Common myeloid progenitor, CD34-positive (primary cell): ENCODE measurements at regions not wholly inside any gene's neighbourhood (a gene's known extent, or its start where the extent isn't known, plus 50 kb on each side); places are given as distances from the start of the nearest gene placed in this dataset.

Source experiments
- CTCF ChIA-PET: fragments of 350-600 bp; sonication (Branson Sonifier 250); formaldehyde crosslinking; loops from one replicate; lab custom pipeline; 2021; ENCODE audit warnings: antibody characterized with exemption; lab: Charles Lee
- POLR2A ChIA-PET: fragments of 350-600 bp; sonication (Branson Sonifier 250); formaldehyde crosslinking; loops from one replicate; lab custom pipeline; 2021; ENCODE audit warnings: antibody characterized with exemption; lab: Charles Lee
- DNase-seq, 3 donors: peaks; one replicate each; pipeline versions ENCODE4 v3.0.0 to v3.0.0-alpha.2; 2013
- H3K27ac ChIP-seq, 2 experiments: 1 replicate in 1 of 2; 2 replicates in 1 of 2; pipeline ENCODE4 v1.7.0; 2013; ENCODE audit warnings: inconsistent platforms in 2 of 2, low read length in 2 of 2, mild to moderate bottlenecking in 2 of 2, low read depth in 1 of 2, moderate library complexity in 1 of 2; ENCODE audit not compliant: severe bottlenecking in 2 of 2, insufficient read depth in 1 of 2, poor library complexity in 1 of 2
- H3K27me3 ChIP-seq, 5 experiments: replicated peaks in 2 of 5; 1 replicate in 3 of 5; 2 replicates in 2 of 5; pipeline versions ENCODE4 v1.6.1 to v1.7.0; 2013; ENCODE audit warnings: low read length in 4 of 5, mild to moderate bottlenecking in 2 of 5, moderate library complexity in 2 of 5, inconsistent platforms in 1 of 5; ENCODE audit not compliant: insufficient read depth in 5 of 5, control insufficient read depth in 4 of 5
- H3K36me3 ChIP-seq, 4 experiments: 1 replicate in 2 of 4; 2 replicates in 2 of 4; pipeline versions ENCODE4 v1.6.1 to v1.7.0; 2013; ENCODE audit warnings: low read length in 3 of 4, control low read depth in 1 of 4, mild to moderate bottlenecking in 1 of 4; ENCODE audit not compliant: control insufficient read depth in 4 of 4, insufficient read depth in 4 of 4
- H3K4me1 ChIP-seq, 4 experiments: 1 replicate in 3 of 4; 2 replicates in 1 of 4; pipeline versions ENCODE4 v1.6.1 to v1.7.1; 2013; ENCODE audit warnings: low read length in 3 of 4, mild to moderate bottlenecking in 3 of 4, control low read depth in 1 of 4, inconsistent platforms in 1 of 4, moderate library complexity in 1 of 4; ENCODE audit not compliant: control insufficient read depth in 4 of 4, insufficient read depth in 4 of 4; ENCODE audit errors: control extremely low read depth in 1 of 4
- H3K4me3 ChIP-seq, 7 experiments: 1 replicate in 4 of 7; 2 replicates in 3 of 7; pipeline versions ENCODE4 v1.5.1 to v1.7.0; 2013; ENCODE audit warnings: mild to moderate bottlenecking in 7 of 7, low read length in 6 of 7, moderate library complexity in 6 of 7, inconsistent platforms in 2 of 7, low read depth in 2 of 7, control low read depth in 1 of 7; ENCODE audit not compliant: insufficient read depth in 4 of 7, control insufficient read depth in 1 of 7; ENCODE audit errors: extremely low read depth in 1 of 7
- H3K9me3 ChIP-seq, 5 experiments: 1 replicate in 4 of 5; 2 replicates in 1 of 5; pipeline versions ENCODE4 v1.6.1 to v1.7.1; 2013; ENCODE audit warnings: low read length in 4 of 5, mild to moderate bottlenecking in 2 of 5, inconsistent platforms in 1 of 5, low read depth in 1 of 5, moderate library complexity in 1 of 5; ENCODE audit not compliant: control insufficient read depth in 4 of 5, insufficient read depth in 2 of 5; ENCODE audit errors: control extremely low read depth in 1 of 5
- WGBS: methylation state at CpG from one replicate; pipeline ENCODE4 v1.1.5; 2013; ENCODE audit not compliant: insufficient coverage; 5-methylcytosine and 5-hydroxymethylcytosine counted together

DNA sequence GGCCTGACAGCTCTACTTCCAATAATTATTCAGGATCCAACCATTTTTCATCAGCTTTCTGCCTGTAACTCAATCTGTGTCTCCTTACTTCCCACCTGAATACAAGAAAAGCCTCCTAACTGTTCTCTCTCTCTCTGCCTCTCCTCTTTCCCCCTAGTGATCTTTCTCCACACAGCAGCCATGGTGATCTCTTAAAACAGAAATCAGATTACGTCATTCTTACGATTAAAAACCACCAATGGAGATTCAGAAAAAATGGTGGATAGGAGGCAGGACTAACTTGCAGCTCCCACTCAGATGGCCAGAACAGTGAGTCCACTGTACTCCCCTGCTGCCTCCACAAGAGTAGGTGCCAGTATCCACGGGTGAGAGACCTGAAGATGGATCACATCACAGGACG is 431.7 kb downstream of the MBD2 start:
- CTCF ChIA-PET, result interaction anchor here (0.5 to 1.5 kb wide), 2 partner anchors 22 to 44 kb away, joined by 3 read pairs; no protein-coding TSS in a partner anchor
- Histone ChIP-seq H3K4me3 (no peak overlapping the region), H3K4me1 (no peaks in the 10 kb centered on the region), H3K36me3 (no peaks in the 10 kb centered on the region), H3K27me3 (no peaks in the 10 kb centered on the region), H3K27ac (no peak overlapping the region), H3K9me3 (no peaks in the 10 kb centered on the region)
- POLR2A ChIA-PET, result no interaction called here
- WGBS, result 81% methylated on average over 2 of the region's 4 CpGs
- no peak for DNase-seq

DNA sequence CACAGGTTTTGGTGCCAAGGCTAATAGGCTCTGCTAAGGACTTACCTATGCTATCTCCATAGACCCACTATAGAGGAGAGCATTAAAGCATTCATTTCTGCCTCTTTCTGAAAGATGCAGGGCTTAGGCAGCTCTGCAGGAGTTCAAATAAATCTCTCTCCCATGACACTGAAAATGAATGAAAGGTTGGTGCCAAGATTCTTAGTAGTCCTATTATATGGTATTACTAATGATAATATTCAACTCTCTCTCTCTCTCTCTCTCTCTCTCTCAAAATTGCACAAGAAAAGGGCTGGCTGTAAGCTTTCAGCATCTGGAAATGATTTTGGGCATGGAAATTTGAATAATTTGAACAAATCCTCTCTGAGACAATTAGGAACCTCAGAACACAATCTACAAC is 433.7 kb downstream of the MBD2 start:
- H3K27ac ChIP-seq, result no peak overlapping the region
- H3K4me3 ChIP-seq, result no peak overlapping the region
- DNase-seq, result no peak
- ChIA-PET POLR2A (no interaction called here), CTCF (no interaction called here)
- H3K36me3 ChIP-seq, result no peaks in the 10 kb centered on the region
- no peaks in the 10 kb centered on the region for H3K27me3 ChIP-seq
- H3K9me3 ChIP-seq, result no peaks in the 10 kb centered on the region
- H3K4me1 ChIP-seq, result no peaks in the 10 kb centered on the region

DNA sequence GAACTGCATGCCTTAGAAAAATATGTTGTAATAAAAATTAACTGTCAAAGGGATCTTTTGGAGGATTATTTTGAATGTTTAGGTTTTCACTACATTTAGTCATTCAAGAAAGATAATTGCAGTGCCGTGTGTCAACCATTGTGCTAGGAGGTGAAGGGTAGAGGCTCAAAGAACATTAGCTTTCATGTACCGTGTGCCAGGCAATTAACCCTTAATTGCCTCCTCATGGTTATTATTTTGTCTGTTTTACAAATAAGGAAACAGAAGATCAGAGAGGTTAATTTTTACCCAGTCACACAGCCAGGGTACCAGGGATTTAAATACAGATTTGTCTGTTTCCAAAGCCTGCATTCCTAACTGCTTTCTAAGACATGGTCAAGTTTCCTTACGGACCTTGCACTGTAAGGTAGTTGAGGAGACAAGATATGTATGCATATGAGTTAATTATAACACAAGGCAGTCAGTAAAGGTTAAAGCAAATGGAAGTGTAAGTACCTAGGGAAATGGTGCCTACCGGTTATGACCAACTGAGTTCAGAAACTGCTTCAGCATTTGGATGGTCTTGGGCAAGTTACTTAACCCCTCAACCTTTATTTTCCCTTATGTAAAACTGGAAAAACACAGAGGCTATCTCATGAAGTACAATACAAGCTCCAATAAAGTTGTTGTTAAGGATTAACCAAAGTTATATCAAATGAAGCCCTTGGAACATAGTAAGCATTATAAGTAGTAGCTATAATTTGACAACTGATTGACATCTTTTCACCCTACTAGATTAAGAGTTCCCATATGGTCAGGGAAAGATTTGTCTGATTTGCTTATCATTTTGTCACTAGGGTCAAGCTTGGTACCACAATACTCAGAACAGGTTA is 434.9 kb downstream of the MBD2 start:
- no peaks in the 10 kb centered on the region for H3K4me1 ChIP-seq
- H3K27ac ChIP-seq, result no peak overlapping the region
- H3K9me3 ChIP-seq, result no peaks in the 10 kb centered on the region
- no peak for DNase-seq
- H3K27me3 ChIP-seq, result no peaks in the 10 kb centered on the region
- no peaks in the 10 kb centered on the region for H3K36me3 ChIP-seq
- no peak overlapping the region for H3K4me3 ChIP-seq
- WGBS, result 100% methylated on average over 1 of the region's 4 CpGs
- CTCF ChIA-PET, result no interaction called here
- POLR2A ChIA-PET, result no interaction called here

DNA sequence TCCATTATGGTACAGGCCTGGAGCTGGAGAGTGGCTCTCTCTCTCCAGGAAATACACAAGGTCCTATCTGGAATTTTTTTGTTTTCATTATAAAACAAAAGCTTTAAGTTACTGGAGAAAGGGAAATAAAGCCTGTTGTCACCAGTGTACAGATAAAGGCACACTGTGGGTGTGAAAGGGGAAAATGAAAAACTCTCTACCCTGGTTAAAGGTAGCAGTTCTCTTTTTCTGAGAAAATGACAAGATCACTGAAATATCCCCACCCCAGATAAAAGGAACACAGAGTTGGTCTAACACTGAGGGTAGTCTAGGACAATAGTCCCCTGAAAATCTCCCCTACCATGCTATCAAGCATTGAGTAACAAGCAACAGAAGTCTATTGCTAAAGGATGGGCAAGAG is 438.7 kb downstream of the MBD2 start:
- Histone ChIP-seq H3K36me3 (no peaks in the 10 kb centered on the region), H3K27me3 (no peaks in the 10 kb centered on the region), H3K4me3 (no peak overlapping the region), H3K9me3 (no peaks in the 10 kb centered on the region), H3K4me1 (no peaks in the 10 kb centered on the region), H3K27ac (no peak overlapping the region)
- POLR2A ChIA-PET, result no interaction called here
- no peak for DNase-seq
- CTCF ChIA-PET, result no interaction called here

DNA sequence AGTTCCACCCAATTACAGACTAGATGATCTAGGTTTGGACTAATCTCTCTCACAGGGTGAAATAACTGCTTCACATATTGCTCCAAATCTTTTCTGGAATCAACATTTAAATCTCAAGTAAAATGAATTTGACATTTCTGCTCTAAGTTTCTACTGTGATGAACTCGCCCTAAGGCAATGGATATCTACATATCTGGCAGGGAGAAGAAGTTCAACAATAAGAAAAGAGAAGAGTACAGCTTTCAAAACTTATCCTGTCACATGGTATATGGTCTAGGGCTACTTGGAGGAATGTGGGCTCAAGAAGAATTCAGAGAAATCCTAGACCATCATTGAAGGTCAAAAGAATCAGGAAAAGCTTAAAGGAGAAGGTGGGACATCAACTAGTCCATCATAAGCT is 440.2 kb downstream of the MBD2 start:
- POLR2A ChIA-PET, result no interaction called here

DNA sequence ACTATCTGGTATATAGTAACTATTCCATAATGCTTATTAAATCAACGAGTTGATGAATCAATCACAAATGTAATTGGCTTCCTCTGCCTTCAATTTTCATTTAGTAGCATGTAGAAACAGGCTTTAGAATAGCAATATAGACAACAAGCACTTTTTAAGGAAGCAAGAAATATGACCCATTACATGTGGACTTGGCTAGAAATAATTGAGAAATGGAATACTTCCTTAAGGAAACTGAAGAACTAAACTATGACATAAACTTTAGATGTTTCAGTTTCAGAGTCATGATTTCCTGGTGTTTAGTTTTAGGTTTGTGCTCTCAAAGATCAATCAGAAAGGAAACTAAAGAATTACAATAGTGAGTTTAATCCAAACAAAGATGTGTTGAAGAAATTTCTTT is 443.8 kb downstream of the MBD2 start:
- H3K9me3 ChIP-seq, result no peaks in the 10 kb centered on the region
- POLR2A ChIA-PET, result no interaction called here
- no peak for DNase-seq
- H3K27ac ChIP-seq, result no peak overlapping the region
- no CpG with 5 or more reads among the region's 1 CpG for WGBS
- no peaks in the 10 kb centered on the region for H3K36me3 ChIP-seq
- no peaks in the 10 kb centered on the region for H3K4me1 ChIP-seq
- CTCF ChIA-PET, result no interaction called here
- H3K4me3 ChIP-seq, result no peak overlapping the region
- H3K27me3 ChIP-seq, result no peaks in the 10 kb centered on the region

More for the DNA sequence above, 440.2 kb downstream of the MBD2 start:
- H3K27me3 ChIP-seq, result no peaks in the 10 kb centered on the region
- WGBS, result no CpG with 5 or more reads among the region's 1 CpG
- DNase-seq, result no peak
- no peak overlapping the region for H3K4me3 ChIP-seq
- no peak overlapping the region for H3K27ac ChIP-seq
- no peaks in the 10 kb centered on the region for H3K9me3 ChIP-seq
- CTCF ChIA-PET, result no interaction called here
- H3K4me1 ChIP-seq, result no peaks in the 10 kb centered on the region
- H3K36me3 ChIP-seq, result no peaks in the 10 kb centered on the region

DNA sequence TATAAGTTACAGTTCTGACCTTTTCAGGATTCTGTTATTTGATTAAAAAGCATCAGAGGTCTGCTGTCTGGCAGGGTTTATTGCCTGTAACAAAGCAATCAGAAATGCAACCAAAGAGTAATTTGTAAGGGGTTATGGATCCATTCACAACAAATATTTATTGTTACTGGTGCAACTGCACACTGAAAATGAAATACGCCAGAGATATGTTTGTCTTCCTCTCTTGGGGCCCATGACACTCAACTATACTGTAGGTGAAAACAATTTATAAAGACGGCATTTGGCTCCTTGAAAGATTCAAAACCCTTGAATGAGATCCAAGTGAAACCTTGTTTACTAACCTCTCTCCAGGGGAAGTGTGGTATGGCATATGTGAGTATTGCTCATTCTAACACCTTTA is 452.2 kb downstream of the MBD2 start:
- Histone ChIP-seq H3K36me3 (no peaks in the 10 kb centered on the region), H3K4me3 (no peak overlapping the region), H3K27me3 (no peaks in the 10 kb centered on the region), H3K27ac (no peak overlapping the region), H3K9me3 (no peaks in the 10 kb centered on the region), H3K4me1 (no peaks in the 10 kb centered on the region)
- WGBS, result 86% methylated on average over 1 of the region's 2 CpGs
- CTCF ChIA-PET, result no interaction called here
- DNase-seq, result no peak
- POLR2A ChIA-PET, result no interaction called here
